Gastroesophageal sphincter (tissue), 3 donors: ENCODE measurements at regions not wholly inside any gene's neighbourhood (a gene's known extent, or its start where the extent isn't known, plus 50 kb on each side); places are given as distances from the start of the nearest gene placed in this dataset.

Source experiments
- EP300 ChIP-seq: sonication (generic); formaldehyde crosslinking; IDR thresholded peaks from one replicate; pipeline ENCODE4 v1.6.1; 2017; ENCODE audit warnings: antibody characterized with exemption, mild to moderate bottlenecking
- POLR2AphosphoS5 ChIP-seq: sonication (generic); formaldehyde crosslinking; IDR thresholded peaks from one replicate; pipeline ENCODE4 v1.6.1; 2017; ENCODE audit warnings: antibody characterized with exemption
- TF ChIP-seq, protein P1 (sequence below), 4 experiments: fragments of 200-600 bp in 2 of 4; fragments of 450-650 bp in 2 of 4; sonication (generic) in 1 of 4; IDR thresholded peaks; one replicate each; pipeline ENCODE4 v1.5.1; 2017 to 2019; ENCODE audit warnings: antibody characterized with exemption in 4 of 4, mild to moderate bottlenecking in 2 of 4, moderate library complexity in 2 of 4

- TF ChIP-seq, protein P1, sequence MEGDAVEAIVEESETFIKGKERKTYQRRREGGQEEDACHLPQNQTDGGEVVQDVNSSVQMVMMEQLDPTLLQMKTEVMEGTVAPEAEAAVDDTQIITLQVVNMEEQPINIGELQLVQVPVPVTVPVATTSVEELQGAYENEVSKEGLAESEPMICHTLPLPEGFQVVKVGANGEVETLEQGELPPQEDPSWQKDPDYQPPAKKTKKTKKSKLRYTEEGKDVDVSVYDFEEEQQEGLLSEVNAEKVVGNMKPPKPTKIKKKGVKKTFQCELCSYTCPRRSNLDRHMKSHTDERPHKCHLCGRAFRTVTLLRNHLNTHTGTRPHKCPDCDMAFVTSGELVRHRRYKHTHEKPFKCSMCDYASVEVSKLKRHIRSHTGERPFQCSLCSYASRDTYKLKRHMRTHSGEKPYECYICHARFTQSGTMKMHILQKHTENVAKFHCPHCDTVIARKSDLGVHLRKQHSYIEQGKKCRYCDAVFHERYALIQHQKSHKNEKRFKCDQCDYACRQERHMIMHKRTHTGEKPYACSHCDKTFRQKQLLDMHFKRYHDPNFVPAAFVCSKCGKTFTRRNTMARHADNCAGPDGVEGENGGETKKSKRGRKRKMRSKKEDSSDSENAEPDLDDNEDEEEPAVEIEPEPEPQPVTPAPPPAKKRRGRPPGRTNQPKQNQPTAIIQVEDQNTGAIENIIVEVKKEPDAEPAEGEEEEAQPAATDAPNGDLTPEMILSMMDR (IDR thresholded peaks at IDR 0.05) = no peak
- TF ChIP-seq EP300 = no peak
- no peak for TF ChIP-seq POLR2AphosphoS5
Measured at GRCh38 chr6:69465866-69466265, 330.9 kb downstream of the LMBRD1 start.
